Iris pigment epithelial cell (primary cell): ENCODE measurements at regions not wholly inside any gene's neighbourhood (a gene's known extent, or its start where the extent isn't known, plus 50 kb on each side); places are given as distances from the start of the nearest gene placed in this dataset.

Experiments used
- DNase-seq: peaks from one replicate; pipeline ENCODE4 v3.0.0-alpha.2; 2011; ENCODE audit warnings: low read depth

DNA sequence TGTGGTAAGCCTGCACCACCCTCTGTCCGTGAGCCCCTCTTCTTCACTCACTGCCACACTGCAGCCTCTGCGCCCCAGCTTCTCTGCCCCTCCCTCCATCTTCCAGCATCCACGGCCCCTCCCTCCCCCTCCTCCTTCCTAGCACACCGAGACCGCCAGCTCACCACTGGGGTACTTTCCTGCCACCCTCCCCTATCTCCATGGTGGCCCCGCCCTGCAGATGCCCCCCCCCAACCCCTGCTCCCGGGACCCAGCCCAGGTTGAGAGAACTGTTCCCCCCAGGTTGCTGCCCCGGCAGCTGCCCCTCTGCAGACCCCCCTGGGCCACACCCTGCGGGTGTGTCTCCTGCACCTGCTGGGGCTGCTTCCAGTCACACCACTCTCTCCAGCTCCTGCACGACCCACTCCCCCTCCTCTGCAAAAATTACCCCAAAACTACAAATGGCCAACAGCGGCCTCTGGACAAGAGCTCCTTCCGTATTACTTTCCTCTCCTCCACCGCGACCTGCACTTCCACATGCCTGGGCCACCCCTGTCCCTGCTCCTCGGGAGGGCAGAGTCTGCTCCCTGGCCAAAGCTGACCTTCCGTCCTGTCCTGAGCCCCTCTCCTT, 209.2 kb upstream of the PPP2R2D start:
- DNase-seq: no peak

DNA sequence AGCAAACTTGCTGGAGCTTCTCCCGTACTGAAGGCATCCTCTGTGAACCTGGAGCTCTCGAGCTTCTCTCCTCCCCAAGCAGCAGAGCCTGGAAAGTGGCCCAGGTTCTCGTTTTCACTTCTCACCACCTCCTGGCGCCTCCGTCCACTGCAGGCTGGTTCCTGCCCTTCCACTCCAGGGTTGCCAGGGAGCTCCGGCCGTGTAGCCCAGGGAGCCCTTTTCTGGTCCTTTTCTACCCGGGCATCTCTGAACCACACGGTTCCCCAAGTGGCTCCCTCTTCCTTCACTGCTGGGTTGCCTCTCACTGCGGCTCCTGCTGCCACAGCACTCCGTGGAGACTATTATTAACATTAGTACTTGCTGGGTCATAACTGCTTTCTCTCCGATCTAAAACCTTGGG, 208.6 kb upstream of the PPP2R2D start:
- DNase-seq: no peak

DNA sequence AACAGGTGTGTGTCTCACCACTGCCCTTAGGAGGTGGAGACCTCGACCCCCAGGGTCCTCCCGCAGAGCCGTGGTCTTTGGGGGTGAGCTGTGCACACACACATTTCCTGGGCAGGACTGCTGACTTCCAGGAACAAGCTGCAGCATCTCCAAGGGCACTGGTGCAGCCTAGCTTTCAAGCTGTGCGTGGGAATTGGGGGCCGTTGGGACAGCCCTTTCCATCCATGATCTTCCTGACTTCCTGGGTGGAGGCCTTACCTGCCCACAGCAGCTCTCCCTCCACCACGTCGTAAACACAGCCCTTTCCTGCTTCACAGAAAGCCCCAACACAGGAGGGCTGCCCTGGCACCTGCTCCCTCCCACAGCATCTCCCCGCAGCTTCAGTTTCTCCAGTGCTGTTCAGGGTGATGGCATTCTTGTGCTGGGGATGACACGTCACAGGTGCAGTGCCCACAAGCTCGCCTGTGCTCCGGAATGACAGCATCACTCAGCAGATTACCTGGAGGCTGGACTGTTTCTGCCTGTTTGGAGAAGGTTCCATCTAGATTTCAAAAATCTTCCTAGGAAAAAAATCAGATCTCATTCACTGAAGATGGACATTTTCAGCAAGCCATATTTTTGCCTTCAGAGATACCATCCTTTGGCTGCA, 208.0 kb upstream of the PPP2R2D start:
- no peak for DNase-seq

DNA sequence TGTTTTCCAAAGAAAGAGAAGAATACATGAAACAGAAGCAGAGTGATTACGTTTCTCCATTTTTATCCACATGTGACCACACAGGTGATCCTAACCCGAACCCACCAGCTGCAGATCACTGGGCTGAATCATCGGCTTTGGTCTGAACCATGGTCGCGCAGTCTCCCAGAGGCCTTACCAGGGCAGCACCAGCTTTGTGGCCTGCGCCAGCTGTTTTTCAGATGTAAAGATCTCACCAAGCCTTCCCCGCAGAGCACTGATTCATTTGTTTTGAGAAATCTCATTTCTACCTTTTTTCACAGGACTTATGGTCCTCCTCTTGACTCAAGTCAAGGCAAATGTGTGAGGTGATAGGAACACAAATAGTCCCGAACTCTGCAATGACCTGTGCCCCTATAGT, 207.0 kb upstream of the PPP2R2D start:
- DNase-seq: no peak

DNA sequence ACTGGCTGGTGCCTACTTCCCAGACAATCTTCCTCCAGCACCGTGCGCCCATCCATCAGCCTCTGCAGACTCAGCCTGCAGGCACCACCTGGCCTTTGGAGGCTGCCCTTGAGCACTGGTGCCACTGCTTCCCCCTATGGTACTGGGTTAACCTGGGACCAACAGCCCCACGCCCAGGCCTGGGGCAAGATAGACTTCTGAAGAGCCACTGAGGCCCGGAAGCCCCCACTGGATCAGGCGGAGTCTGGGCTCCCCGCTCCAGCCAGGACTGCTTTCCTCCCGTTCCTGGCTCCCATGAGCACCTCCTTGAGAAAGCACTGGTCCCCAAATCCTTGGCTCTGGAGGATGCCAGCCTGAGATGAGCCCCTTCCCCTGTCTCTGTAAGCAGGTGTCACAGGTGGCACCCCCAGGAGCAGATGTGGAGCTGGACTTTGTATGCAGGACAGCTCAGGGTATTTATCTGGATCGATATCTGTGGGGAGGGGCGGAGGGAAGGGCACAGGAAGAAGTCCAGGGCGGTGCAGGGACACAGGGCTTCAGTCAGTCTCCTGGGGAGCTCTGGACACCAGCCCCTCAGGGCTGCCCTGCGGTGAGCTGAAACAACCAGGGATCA, 206.5 kb upstream of the PPP2R2D start:
- no peak for DNase-seq

DNA sequence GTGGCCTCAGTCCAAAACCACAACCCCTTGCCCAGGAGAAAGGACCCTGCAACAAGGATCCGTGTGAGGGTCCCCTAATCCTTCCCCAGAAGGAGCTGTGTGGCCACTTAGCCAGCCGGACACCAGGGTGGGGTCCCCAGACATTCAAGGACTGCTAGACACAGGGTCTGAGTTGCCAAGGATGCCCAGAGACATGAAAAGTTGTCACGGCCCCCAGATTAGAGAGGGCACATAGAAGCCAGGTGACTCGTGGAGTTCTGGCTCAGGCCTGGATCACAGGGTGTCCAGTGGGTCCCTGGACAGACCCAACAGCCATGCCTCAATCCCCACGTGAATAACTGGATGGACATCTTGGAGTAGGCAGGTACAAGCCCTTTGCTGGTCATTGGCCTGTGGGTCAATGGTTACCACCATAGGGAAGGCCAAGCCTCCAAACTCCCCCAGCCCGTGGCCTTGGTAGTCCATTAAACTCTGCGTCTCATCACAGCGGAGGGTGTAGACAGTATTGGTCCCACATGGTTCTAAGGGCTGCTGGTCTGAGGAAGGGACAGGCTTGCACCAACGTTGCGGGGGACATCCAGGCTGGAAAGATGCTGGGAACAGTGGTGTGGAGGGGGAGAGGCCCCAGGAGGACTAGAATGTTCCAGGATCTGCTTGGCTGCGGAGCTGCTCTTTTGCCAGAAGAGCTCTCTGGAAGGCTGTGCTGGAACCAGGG, 205.9 kb upstream of the PPP2R2D start:
- DNase-seq: no peak

DNA sequence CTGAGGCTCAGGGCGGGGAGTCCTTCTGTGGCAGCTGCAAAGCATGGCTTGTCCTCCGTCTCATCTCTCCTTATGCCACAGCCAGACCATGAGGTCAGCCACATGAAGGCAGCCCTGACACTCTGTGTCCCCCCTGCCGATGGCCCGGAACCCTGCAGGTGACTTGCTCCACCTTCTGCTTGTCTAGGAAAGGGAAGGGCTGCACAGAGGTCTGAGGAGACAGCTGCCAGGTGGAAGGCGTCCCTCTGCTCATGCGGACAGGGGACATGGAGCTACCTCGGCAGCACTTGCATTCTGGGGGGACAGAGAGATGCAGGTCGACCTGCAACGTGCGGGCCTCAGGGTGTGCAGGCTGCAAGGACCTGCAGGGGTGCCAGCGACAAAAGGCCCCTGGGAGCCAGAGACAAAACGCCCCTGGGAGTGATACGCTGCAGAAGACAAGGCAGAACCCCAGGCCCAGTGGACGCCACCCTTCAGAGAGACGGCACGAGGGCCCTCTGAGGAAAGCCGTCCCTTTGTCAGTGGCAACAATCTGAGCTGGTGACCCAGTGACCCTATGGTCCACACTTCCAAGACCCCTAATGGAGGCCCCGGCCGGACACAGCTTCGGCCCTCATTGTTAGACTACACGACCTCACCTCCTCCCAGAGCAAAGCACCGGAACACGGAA, 205.2 kb upstream of the PPP2R2D start:
- no peak for DNase-seq

DNA sequence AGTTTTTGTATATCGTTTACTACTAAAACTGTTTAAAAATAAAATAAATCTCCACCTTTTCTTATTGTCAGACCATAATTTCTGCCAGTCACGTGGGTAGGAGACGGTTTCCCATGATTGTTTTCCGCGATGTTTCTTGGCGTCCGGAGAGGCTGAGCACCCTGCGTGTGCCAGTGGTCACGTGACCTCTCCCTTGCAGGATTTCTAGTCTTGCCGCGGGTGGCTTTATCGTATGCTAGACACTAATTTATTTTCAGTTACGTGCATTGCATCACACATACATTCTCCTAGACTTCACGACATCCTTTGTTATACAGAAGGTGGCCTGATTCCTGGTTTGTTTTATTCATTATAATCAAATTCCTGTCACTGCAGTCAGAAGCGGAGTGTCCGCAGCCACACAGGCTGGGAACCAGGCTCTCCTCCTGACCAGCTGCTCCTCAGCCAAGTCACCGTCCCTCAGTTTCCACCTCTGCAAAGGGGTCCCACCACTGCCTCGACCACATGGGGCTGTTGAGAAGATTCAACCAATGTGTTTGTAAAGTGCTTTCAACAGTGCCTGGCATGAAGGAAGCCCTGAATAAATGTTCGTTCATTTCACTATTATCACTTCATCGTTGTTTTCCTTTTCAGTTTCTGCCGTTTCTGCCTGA, 203.2 kb upstream of the PPP2R2D start:
- no peak for DNase-seq

DNA sequence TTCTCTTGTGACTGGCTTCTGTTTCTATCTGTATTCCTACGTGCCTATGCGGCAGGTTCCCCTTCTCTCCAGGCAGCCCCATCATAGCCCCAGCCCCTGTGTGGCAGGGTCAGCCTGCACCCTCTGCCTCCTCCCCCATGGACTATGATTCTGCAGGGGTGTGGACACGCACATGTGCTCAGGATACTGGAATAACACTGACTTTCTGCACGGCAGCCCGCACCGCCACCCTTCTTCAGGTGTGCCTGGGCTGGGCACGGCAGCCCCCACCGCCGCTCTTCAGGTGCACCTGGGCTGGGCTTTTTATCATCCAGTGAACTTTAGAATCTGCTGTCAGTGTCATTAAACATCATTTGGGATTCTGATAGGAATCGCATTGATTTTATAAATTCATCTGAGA, 202.6 kb upstream of the PPP2R2D start:
- DNase-seq: no peak

DNA sequence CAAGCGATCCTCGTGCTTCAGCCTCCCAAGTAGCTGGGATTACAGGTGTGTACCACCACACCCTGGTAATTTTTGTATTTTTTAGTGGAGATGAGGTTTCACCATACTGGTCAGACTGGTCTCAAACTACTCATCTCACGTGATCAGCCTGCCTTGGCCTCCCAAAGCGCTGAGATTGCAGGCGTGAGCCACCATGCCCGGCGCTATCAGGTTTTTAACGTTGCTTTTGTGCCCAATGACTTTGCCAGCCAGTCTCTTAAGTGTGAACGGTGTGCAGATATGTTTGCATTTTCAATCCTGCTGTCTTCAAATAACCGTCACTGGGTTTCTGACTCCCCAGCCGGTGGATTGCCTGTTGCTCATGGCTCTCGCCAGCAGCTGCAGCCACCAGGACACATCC, 201.8 kb upstream of the PPP2R2D start:
- DNase-seq: no peak

DNA sequence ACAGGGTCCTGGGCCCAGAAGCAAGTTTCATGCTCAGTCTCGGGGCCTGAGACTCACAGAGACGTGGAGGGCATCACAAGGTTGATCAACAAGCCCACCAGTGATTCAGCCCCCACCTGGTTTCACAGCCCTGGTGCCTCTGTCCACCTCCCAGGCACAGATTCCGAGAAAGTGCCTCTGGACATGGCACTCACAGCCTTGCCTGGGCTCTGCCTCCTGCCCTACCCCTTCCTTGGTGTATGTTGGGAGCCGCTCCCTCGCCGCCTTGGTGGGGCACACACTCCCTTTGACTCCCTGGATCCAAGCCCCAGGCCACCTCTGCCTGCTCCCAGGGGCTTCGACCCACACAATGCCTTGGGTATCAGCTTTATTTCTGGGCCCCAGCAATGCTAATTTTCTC, 200.8 kb upstream of the PPP2R2D start:
- DNase-seq: no peak

DNA sequence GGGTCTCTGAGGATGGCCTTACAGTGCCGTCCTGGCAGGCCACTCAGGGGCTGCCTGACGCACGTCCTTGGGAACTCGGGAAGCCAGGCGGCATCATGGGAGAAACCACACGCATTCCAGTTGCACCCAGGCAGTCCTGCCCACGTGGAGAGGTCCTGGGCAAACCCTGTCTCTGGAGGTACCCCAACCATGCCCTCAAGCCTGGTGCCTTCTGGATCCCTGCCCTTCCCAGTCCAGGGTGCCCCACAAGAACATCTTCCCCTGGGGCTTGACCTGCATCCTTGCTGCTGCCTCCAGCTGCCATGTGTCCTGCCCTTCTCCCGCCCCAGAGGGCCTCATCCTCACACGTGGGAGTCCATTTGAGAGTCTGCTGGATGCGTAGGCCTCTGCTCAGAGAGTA, 200.3 kb upstream of the PPP2R2D start:
- DNase-seq: no peak

DNA sequence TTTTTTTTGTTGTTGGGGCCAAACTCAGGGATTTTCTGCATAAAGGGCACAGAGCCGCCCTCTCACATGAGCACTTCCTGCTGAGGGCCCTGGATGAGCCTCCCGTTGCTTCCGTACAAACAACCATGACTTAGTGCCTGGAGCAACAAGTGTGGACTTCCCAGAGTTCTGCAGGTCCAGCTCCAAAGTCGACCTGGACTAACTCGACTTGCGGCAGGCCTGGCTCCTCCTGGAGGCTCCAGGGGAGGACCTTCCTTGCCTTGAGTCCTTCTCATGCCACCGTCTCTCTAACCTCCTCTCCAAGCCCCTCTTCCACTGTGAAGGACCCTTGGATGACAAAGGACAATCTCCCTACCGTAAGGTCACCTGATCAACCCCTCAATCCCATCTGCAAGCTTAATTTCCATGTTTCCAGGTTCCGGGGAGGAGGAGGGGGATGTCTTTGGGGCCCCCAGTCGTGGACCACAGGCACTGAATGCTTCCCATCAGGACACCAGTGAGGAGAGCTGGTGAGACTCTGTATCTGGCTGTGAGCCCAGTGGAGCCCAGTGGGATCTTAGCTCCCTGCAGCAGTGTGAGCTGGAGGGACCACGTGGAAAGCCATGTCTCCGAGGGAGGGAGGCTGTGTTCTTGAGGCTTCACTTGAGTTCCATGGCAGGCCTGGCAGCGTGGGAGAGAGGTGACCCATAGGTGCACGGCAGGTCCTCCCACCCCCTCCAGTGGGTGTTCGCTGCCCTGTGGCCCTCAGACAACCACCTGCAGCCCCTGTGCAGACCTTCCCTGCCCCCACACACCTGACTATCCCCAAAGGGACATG, 199.5 kb upstream of the PPP2R2D start:
- no peak for DNase-seq

DNA sequence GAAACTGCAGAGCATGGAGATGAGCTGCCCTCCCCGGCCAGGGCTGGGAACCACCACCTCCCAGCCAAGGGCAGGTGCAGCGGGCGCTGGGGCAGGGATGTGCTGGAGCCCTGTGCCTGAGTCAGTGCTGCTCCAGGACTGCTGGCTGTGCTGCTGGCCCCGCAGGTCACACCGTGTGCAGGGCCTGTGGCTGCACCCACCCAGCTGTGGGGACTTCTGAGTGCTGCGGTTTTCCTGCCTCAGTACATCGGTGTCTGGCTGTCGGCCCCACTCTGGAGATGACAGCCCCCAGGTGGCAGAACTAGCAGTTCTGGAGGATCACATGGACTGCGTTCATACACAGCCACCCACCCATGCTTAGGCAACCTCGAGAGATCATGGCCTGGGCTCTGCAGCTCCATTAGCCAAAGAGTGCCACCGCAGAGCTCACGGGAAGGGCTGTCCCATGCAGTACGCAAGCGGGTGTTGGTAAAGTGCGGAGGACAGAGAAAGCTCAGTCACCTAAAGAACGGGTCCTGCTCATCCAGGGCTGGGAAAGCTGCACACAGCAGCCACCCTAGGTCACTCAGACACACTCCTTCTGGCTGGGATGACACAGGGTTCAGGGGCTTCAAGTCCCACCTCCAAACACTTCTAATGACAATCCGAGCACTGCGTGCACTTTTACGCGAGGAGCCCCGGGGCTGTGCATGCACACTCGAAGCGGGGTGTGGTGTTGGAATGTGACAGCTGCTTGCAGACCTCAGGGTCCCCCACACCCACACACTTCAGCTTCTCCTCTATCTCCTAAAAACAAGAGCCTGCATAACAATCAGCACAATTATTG, 198.1 kb upstream of the PPP2R2D start:
- no peak for DNase-seq

DNA sequence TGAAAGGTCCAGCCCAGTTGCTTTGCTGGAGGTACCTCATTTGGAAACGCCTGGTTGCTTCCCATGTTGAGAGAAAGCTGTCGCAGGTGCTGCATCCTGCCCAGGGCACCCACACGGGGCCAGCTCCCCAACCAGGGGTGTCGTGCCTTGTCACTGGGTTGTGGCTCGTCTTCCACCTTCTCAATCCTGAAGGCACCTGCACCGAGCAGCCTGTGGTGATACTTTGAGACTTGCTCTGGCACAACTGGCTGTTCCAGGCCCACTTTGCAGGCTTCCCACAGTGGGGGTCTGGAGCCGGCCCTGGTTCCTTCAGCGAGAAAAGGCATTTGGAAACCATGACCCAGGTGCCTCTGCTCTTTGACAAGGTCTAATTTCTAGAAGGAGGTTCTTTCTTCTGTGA, 197.3 kb upstream of the PPP2R2D start:
- no peak for DNase-seq

DNA sequence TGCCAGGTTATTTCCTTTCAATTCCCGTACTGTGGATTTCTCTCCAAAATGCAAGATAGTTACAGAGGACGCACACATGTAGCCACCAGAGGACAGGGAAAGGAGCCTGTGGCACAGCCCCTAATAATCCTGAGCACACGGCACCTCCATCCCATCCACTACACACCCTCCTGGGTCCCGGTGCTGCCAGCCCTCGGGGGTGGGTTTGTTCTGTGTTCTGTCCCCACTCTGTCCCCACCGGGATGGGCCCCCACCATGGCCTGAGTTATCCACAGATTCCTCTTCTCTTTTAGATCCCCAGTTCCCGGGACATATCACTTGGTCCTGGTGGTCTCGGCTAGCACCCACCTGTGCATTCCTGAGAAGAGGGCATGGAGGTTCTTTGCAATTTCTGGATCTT, 196.9 kb upstream of the PPP2R2D start:
- no peak for DNase-seq

DNA sequence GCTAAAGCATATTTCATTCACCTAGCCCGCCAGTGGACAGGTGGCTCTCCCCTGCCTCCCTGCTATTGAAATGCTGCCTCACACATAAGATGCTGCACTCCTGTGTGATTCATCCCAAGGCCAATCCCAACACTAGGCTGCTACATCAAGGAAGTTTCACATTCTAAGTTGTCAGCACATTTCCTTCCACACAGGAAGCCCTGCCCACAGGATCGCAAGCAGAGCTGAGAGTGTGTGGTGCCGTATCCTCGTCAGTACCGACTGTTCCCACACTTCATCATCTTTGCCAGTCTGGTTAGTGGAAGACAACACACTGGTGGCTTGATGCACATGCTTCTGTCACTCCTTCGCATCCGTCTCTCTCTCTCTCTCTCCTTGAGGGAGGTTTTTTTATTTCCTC, 194.3 kb upstream of the PPP2R2D start:
- no peak for DNase-seq

DNA sequence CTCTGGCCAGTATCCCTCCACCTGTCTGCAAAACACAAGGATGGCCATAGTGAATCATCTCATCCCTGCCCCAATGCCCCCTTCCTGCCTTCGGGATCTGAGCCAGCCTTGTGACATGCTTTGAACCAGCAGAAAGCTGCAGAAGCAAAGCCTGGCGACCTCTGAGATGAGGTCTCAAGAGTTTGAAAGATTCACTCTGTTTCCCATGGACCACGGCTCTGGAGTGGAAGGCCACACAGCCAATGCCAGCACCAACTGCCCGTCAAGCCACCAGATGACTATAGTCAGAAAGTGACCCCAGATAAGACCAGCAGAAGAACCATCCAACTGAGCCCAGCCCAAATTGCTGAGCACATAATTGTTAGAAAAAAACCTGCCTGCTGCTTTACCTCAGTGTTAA, 193.9 kb upstream of the PPP2R2D start:
- no peak for DNase-seq

DNA sequence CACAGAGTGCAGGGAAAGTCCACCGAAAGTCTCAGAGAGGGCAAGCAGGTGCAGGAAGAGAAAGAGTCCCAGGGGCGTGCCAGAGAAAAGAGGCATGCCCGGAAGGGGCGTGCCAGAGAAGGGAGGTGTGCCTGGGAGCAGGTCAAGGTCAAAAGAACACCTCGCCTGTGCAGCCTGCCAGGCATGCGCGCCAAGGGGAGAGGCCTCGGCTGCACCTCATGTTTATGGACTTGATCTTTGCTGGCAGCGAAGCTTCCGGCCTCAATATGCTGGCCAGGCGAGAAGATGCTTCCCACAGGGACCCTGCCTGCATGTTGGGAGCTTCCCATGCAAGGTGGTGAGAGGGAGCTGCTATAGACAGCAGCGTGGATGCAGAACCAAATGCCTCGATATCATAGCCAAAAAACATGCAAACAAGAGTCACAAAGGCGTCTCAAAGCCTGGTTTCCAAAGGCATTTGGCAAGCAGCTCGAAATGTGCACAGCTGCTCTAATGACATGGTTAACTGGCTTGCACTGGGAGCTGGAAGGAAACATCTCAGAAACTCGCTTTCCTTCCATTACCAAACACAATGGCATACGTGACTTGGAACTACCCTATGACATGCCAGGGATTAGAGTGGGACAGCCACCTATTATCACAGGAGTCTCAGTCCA, 192.5 kb upstream of the PPP2R2D start:
- DNase-seq: no peak
